Stimulated activated naive B cell treated with anti-CD40 and anti-IgM and Interleukin-4, amounts not matched to agents 10 μg/mL and 1 μg/mL and 100 μg/mL, for 72 hours (primary cell): ENCODE measurements at regions not wholly inside any gene's neighbourhood (a gene's known extent, or its start where the extent isn't known, plus 50 kb on each side); places are given as distances from the start of the nearest gene placed in this dataset.
A peak's percentile ranks its signal among the peaks of the same experiment; 100 is the strongest.
"Not testable (repeated sequence)": the region's sequence is repeated elsewhere in the genome, so short reads cannot be mapped to it uniquely, and the experiment has no call there.

Experiments
- ATAC-seq, 2 donors: fragments of 150-1000 bp; cut with Tn5 transposase; replicated peaks; 2 replicates each; pipeline ENCODE4 v1.10.0; 2021; ENCODE audit warnings: moderate library complexity in 1 of 2
- DNase-seq: peaks from one replicate; pipeline ENCODE4 v3.0.0; 2021
- H3K27ac Mint-ChIP-seq: one replicate; pipeline ENCODE4 v1.8.0; 2022; ENCODE audit warnings: mild to moderate bottlenecking, mixed read lengths
- H3K27me3 Mint-ChIP-seq, 2 donors: one replicate each; pipeline ENCODE4 v1.8.0; 2022; ENCODE audit warnings: mixed read lengths in 2 of 2
- H3K36me3 Mint-ChIP-seq, 2 donors: one replicate each; pipeline ENCODE4 v1.8.0; 2022; ENCODE audit warnings: mixed read lengths in 2 of 2, mild to moderate bottlenecking in 1 of 2
- H3K4me1 Mint-ChIP-seq, 2 donors: one replicate each; pipeline ENCODE4 v1.8.0; 2022; ENCODE audit warnings: mixed read lengths in 2 of 2, mild to moderate bottlenecking in 1 of 2
- H3K4me3 Mint-ChIP-seq, 2 donors: one replicate each; pipeline ENCODE4 v1.8.0; 2022; ENCODE audit warnings: mild to moderate bottlenecking in 2 of 2, mixed read lengths in 2 of 2, moderate library complexity in 1 of 2
- H3K9me3 Mint-ChIP-seq, 2 donors: one replicate each; pipeline ENCODE4 v1.8.0; 2022; ENCODE audit warnings: mixed read lengths in 2 of 2, mild to moderate bottlenecking in 1 of 2

GRCh38 chr3:177351206-177351605, 153.9 kb upstream of the TBL1XR1 start:
- Mint-ChIP-seq H3K4me3 (peak overlapping the region in 1 of 2 donors; percentile 15), H3K27me3 (no peaks in the 10 kb centered on the region), H3K27ac (peak overlapping the region; percentile 86), H3K36me3 (peaks cover 3 to 9% of the 10 kb centered on the region in 2 donors), H3K9me3 (peaks cover 7 to 9% of the 10 kb centered on the region in 2 donors), H3K4me1 (peaks cover 51 to 84% of the 10 kb centered on the region in 2 donors)
- ATAC-seq, result no peak
- DNase-seq, result no peak

- Mint-ChIP-seq H3K27ac (peak overlapping the region; percentile 86), H3K27me3 (no peaks in the 10 kb centered on the region), H3K36me3 (peaks cover 3 to 9% of the 10 kb centered on the region in 2 donors), H3K4me3 (peak overlapping the region; percentile 17 to 35), H3K4me1 (peaks cover 54 to 86% of the 10 kb centered on the region in 2 donors), H3K9me3 (peaks cover 7 to 9% of the 10 kb centered on the region in 2 donors)
- ATAC-seq (peak; percentile 96 to 98), DNase-seq (peak; percentile 77)
These were observed 154.5 kb upstream of the TBL1XR1 start for GRCh38 chr3:177351757-177352158.

DNA sequence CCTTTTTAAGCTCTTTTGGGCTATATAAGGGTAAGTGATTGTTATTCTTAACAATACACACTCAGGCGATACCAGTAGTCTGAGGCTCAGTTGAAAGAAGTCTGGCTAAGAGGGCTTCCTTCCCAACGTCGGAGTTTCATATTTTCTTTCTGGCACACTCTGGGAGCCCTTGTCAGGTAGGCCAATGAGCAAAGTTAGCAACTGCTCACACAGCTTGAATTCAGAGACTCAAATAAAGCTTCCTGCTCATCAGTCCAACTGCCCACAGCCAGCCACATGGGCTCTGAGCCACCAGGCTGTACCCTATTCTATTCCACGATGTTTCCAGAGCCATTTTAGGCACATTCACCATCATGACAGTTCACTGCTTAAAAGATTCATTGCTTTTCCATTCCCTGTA, 155.1 kb upstream of the TBL1XR1 start:
- no peak for DNase-seq
- Mint-ChIP-seq H3K9me3 (peaks cover 7 to 9% of the 10 kb centered on the region in 2 donors), H3K4me3 (no peak overlapping the region), H3K4me1 (peaks cover 60 to 90% of the 10 kb centered on the region in 2 donors), H3K27me3 (no peaks in the 10 kb centered on the region), H3K36me3 (peaks cover 3 to 9% of the 10 kb centered on the region in 2 donors), H3K27ac (peak overlapping the region; percentile 68)
- peak in 1 of 2 donors; percentile 0 for ATAC-seq

GRCh38 chr3:177353140-177353539, 155.9 kb upstream of the TBL1XR1 start:
- Mint-ChIP-seq H3K36me3 (peaks cover 3 to 9% of the 10 kb centered on the region in 2 donors), H3K4me3 (no peak overlapping the region), H3K4me1 (peaks cover 60 to 90% of the 10 kb centered on the region in 2 donors), H3K27me3 (no peaks in the 10 kb centered on the region), H3K27ac (peak overlapping the region; percentile 68), H3K9me3 (peaks cover 5 to 9% of the 10 kb centered on the region in 2 donors)
- ATAC-seq, result no peak
- DNase-seq, result no peak

- not testable (repeated sequence) for DNase-seq, H3K9me3 Mint-ChIP-seq, ATAC-seq, H3K27me3 Mint-ChIP-seq, H3K36me3 Mint-ChIP-seq, H3K4me3 Mint-ChIP-seq
- Mint-ChIP-seq H3K4me1 (peaks cover 62 to 90% of the 10 kb centered on the region in 2 donors), H3K27ac (peak overlapping the region; percentile 81)
These were observed 156.6 kb upstream of the TBL1XR1 start for GRCh38 chr3:177353879-177354278.

DNA sequence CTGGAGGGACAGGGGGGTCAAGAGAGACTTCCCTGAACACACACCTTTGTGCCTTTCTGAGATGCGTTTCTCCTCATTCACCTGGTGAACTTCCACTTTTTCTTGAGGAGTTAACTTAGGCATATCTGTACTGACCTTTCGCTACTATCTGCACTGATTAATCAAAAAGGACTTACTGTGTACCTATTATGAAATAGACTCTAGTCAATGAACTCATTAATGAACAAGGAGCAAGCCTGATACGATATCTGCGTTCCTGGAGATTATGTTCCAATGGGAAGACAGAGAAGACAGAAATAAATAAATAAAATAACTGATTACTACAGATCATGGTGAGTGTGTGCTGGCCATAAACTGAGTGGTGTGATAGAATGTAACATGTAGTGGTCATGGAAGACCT, 157.2 kb upstream of the TBL1XR1 start:
- no peak for DNase-seq
- peaks cover 3 to 4% of the 10 kb centered on the region in 2 donors for H3K36me3 Mint-ChIP-seq
- H3K4me3 Mint-ChIP-seq, result no peak overlapping the region
- peaks cover 62 to 90% of the 10 kb centered on the region in 2 donors for H3K4me1 Mint-ChIP-seq
- no peak for ATAC-seq
- H3K27ac Mint-ChIP-seq, result peak overlapping the region; percentile 81
- peaks cover 4 to 9% of the 10 kb centered on the region in 2 donors for H3K9me3 Mint-ChIP-seq
- no peaks in the 10 kb centered on the region for H3K27me3 Mint-ChIP-seq

DNA sequence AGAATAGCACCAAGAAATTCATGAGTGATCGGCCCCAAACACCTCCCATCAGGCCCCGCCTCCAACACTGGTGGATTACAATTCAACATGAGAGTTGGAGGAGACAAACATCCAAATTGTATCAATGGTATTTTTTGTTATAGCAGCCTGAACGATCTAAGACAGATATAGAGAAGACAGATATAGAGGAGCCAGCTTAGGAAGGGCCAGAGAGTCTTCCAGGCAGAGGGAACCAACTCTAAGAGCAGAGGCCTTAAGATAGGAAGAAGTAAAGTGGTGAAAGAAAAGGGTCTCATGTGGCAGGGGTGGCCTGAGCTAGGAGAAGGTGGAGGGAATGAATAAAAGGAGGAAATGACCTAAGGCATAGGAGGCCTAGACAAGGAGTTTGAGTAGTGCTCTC, 158.8 kb upstream of the TBL1XR1 start:
- ATAC-seq (no peak), DNase-seq (no peak)
- Mint-ChIP-seq H3K9me3 (peaks cover 2 to 5% of the 10 kb centered on the region in 2 donors), H3K4me3 (no peak overlapping the region), H3K36me3 (peaks cover 0 to 4% of the 10 kb centered on the region in 2 donors), H3K27me3 (no peaks in the 10 kb centered on the region), H3K4me1 (peaks cover 64 to 91% of the 10 kb centered on the region in 2 donors), H3K27ac (peak overlapping the region; percentile 74)

- DNase-seq, result no peak
- H3K4me1 Mint-ChIP-seq, result peaks cover 65 to 91% of the 10 kb centered on the region in 2 donors
- H3K4me3 Mint-ChIP-seq, result no peak overlapping the region
- peaks cover 0 to 4% of the 10 kb centered on the region in 2 donors for H3K36me3 Mint-ChIP-seq
- H3K27me3 Mint-ChIP-seq, result no peaks in the 10 kb centered on the region
- peaks cover 2 to 5% of the 10 kb centered on the region in 2 donors for H3K9me3 Mint-ChIP-seq
- H3K27ac Mint-ChIP-seq, result peak overlapping the region; percentile 72
- ATAC-seq, result no peak
These were observed 159.7 kb upstream of the TBL1XR1 start for GRCh38 chr3:177356952-177357351.

- ATAC-seq (peak; percentile 27 to 31), DNase-seq (no peak)
- Mint-ChIP-seq H3K4me1 (peaks cover 62 to 87% of the 10 kb centered on the region in 2 donors), H3K36me3 (peaks cover 0 to 4% of the 10 kb centered on the region in 2 donors), H3K9me3 (peaks cover 2 to 5% of the 10 kb centered on the region in 2 donors), H3K27me3 (no peaks in the 10 kb centered on the region), H3K4me3 (peak overlapping the region; percentile 82 to 85), H3K27ac (peak overlapping the region; percentile 97)
These were observed 160.2 kb upstream of the TBL1XR1 start for GRCh38 chr3:177357352-177358090.

DNA sequence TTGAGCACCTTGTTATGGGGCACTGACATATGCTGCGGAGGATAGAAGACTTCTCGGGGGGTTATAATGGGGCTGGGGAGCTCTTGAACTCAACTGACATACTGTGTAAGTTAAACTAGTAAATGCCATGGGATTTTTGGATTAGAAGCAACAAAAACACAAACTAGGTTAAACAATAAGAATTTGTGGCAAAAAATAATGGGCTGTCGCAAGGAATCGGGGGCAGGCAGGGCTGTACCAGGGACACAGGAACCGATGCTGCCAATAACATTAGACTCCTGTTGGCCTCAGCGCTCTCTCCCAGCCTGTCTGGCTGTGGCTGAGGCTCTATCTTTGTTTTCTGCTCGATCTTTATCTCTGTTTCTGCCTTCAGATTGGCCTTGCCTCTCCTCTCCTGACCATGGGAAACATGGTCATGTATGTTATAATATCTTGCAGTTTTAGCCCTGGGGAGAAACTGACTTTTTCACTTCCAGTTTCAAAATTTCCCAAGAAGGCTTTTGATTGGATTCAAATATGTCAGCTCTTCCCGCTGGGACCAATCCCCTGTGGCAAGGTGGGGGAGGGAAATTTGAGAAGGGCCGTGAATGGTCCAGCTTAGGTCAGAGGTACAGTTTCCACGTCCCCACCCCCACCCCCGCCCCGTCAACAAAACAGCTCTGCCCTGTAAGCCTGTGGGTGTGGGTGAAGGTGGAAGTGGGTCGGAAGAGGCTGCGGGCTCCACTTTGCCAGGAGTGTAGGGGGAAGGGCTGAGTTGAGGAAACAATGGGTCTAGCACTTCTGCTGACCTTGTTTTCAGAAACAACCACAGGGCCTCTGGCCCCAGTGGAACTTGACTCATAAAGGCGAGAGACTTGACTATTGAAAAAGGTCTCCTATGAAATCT, 161.1 kb upstream of the TBL1XR1 start:
- DNase-seq (peak; percentile 81), ATAC-seq (peak; percentile 76)
- Mint-ChIP-seq H3K4me1 (peaks cover 56 to 87% of the 10 kb centered on the region in 2 donors), H3K27ac (peak overlapping the region; percentile 97), H3K36me3 (peaks cover 0 to 3% of the 10 kb centered on the region in 2 donors), H3K4me3 (peak overlapping the region; percentile 82 to 85), H3K9me3 (peaks cover 2 to 4% of the 10 kb centered on the region in 2 donors), H3K27me3 (no peaks in the 10 kb centered on the region)

- Mint-ChIP-seq H3K27me3 (no peaks in the 10 kb centered on the region), H3K4me3 (peak overlapping the region; percentile 82 to 85), H3K27ac (peak overlapping the region; percentile 97), H3K4me1 (peaks cover 52 to 81% of the 10 kb centered on the region in 2 donors), H3K9me3 (no peaks in the 10 kb centered on the region), H3K36me3 (no peaks in the 10 kb centered on the region)
- ATAC-seq, result peak; percentile 23 to 29
- DNase-seq, result peak; percentile 53
These were observed 161.8 kb upstream of the TBL1XR1 start for GRCh38 chr3:177358977-177359592.

GRCh38 chr3:177359593-177360357, 162.5 kb upstream of the TBL1XR1 start:
- Mint-ChIP-seq H3K4me3 (peak overlapping the region; percentile 82 to 85), H3K27ac (peak overlapping the region; percentile 97), H3K4me1 (peaks cover 50 to 80% of the 10 kb centered on the region in 2 donors), H3K36me3 (no peaks in the 10 kb centered on the region), H3K27me3 (no peaks in the 10 kb centered on the region), H3K9me3 (no peaks in the 10 kb centered on the region)
- DNase-seq, result peak; percentile 91
- peak; percentile 66 to 69 for ATAC-seq
